ENCODE measurements at regions not wholly inside any gene's neighbourhood (a gene's known extent, or its start where the extent isn't known, plus 50 kb on each side); places are given as distances from the start of the nearest gene placed in this dataset.

GRCh38 chr20:10133532-10133931 lies 85.1 kb upstream of the SNAP25 start:
- Mint-ChIP-seq H3K9me3 (no peaks in the 10 kb centered on the region), H3K36me3 (ENCODE audit: low read depth) (no peaks in the 10 kb centered on the region), H3K4me1 (ENCODE audit: low read depth) (no peaks in the 10 kb centered on the region), H3K27me3 (ENCODE audit: low read depth) (peaks cover 5% of the 10 kb centered on the region), H3K4me3 (no peak overlapping the region), H3K27ac (no peak overlapping the region)
- CTCF ChIA-PET = no interaction called here
- intact Hi-C loops (cut with micrococcal nuclease) = no loop called here
- DNase-seq = no peak

- CTCF ChIA-PET = interaction anchor here (0.6 kb wide), 1 partner anchor 101 kb away, joined by 5 read pairs; no protein-coding TSS in a partner anchor
- H3K9me3 Mint-ChIP-seq = no peaks in the 10 kb centered on the region
- H3K36me3 Mint-ChIP-seq (ENCODE audit: low read depth) = no peaks in the 10 kb centered on the region
- H3K4me1 Mint-ChIP-seq (ENCODE audit: low read depth) = no peaks in the 10 kb centered on the region
- no peak overlapping the region for H3K27ac Mint-ChIP-seq
- H3K4me3 Mint-ChIP-seq = no peak overlapping the region
- DNase-seq = no peak
- intact Hi-C loops (cut with micrococcal nuclease) = no loop called here
- peaks cover 6% of the 10 kb centered on the region for H3K27me3 Mint-ChIP-seq (ENCODE audit: low read depth)
These were observed 84.5 kb upstream of the SNAP25 start for GRCh38 chr20:10134176-10134575.

GRCh38 chr20:10135438-10135837 lies 83.2 kb upstream of the SNAP25 start:
- intact Hi-C loops (cut with micrococcal nuclease) = no loop called here
- CTCF ChIA-PET = no interaction called here
- no peak overlapping the region for H3K27ac Mint-ChIP-seq
- H3K27me3 Mint-ChIP-seq (ENCODE audit: low read depth) = peaks cover 8% of the 10 kb centered on the region
- H3K4me1 Mint-ChIP-seq (ENCODE audit: low read depth) = no peaks in the 10 kb centered on the region
- no peak for DNase-seq
- H3K9me3 Mint-ChIP-seq = no peaks in the 10 kb centered on the region
- no peak overlapping the region for H3K4me3 Mint-ChIP-seq
- H3K36me3 Mint-ChIP-seq (ENCODE audit: low read depth) = no peaks in the 10 kb centered on the region

- DNase-seq = no peak
- H3K4me1 Mint-ChIP-seq (ENCODE audit: low read depth) = no peaks in the 10 kb centered on the region
- intact Hi-C loops (cut with micrococcal nuclease) = no loop called here
- CTCF ChIA-PET = no interaction called here
- H3K36me3 Mint-ChIP-seq (ENCODE audit: low read depth) = no peaks in the 10 kb centered on the region
- no peaks in the 10 kb centered on the region for H3K9me3 Mint-ChIP-seq
- H3K27me3 Mint-ChIP-seq (ENCODE audit: low read depth) = peaks cover 10% of the 10 kb centered on the region
- no peak overlapping the region for H3K27ac Mint-ChIP-seq
- H3K4me3 Mint-ChIP-seq = no peak overlapping the region
These were observed 81.6 kb upstream of the SNAP25 start for GRCh38 chr20:10137032-10137431.

- Mint-ChIP-seq H3K27me3 (ENCODE audit: low read depth) (peaks cover 12% of the 10 kb centered on the region), H3K36me3 (ENCODE audit: low read depth) (no peaks in the 10 kb centered on the region), H3K9me3 (no peaks in the 10 kb centered on the region), H3K27ac (no peak overlapping the region), H3K4me1 (ENCODE audit: low read depth) (no peaks in the 10 kb centered on the region), H3K4me3 (no peak overlapping the region)
- no peak for DNase-seq
- intact Hi-C loops (cut with micrococcal nuclease) = no loop called here
- CTCF ChIA-PET = no interaction called here
These were observed 81.1 kb upstream of the SNAP25 start for GRCh38 chr20:10137533-10137932.

- H3K4me1 Mint-ChIP-seq (ENCODE audit: low read depth) = no peaks in the 10 kb centered on the region
- no peak for DNase-seq
- peaks cover 9% of the 10 kb centered on the region for H3K27me3 Mint-ChIP-seq (ENCODE audit: low read depth)
- intact Hi-C loops (cut with micrococcal nuclease) = no loop called here
- H3K9me3 Mint-ChIP-seq = peaks cover 10% of the 10 kb centered on the region
- no peak overlapping the region for H3K27ac Mint-ChIP-seq
- CTCF ChIA-PET = interaction anchor here (1.5 kb wide), 1 partner anchor 19 kb away, joined by 3 read pairs; no protein-coding TSS in a partner anchor
- H3K36me3 Mint-ChIP-seq (ENCODE audit: low read depth) = no peaks in the 10 kb centered on the region
- no peak overlapping the region for H3K4me3 Mint-ChIP-seq
These were observed 61.1 kb upstream of the SNAP25 start for GRCh38 chr20:10157549-10157948.

- no peaks in the 10 kb centered on the region for H3K9me3 Mint-ChIP-seq
- CTCF ChIA-PET = interaction anchor here (0.5 to 0.6 kb wide), 2 partner anchors 385 to 1383 kb away, joined by 3 to 4 read pairs; no protein-coding TSS in a partner anchor
- no peaks in the 10 kb centered on the region for H3K4me1 Mint-ChIP-seq (ENCODE audit: low read depth)
- H3K27ac Mint-ChIP-seq = no peak overlapping the region
- intact Hi-C loops (cut with micrococcal nuclease) = no loop called here
- H3K4me3 Mint-ChIP-seq = no peak overlapping the region
- DNase-seq = no peak
- peaks cover 19% of the 10 kb centered on the region for H3K27me3 Mint-ChIP-seq (ENCODE audit: low read depth)
- no peaks in the 10 kb centered on the region for H3K36me3 Mint-ChIP-seq (ENCODE audit: low read depth)
These were observed 51.6 kb upstream of the SNAP25 start for GRCh38 chr20:10167040-10167439.

- intact Hi-C loops (cut with micrococcal nuclease) = no loop called here
- Mint-ChIP-seq H3K4me3 (no peak overlapping the region), H3K27ac (no peak overlapping the region), H3K9me3 (no peaks in the 10 kb centered on the region), H3K27me3 (ENCODE audit: low read depth) (peaks cover 22% of the 10 kb centered on the region), H3K4me1 (ENCODE audit: low read depth) (peaks cover 2% of the 10 kb centered on the region), H3K36me3 (ENCODE audit: low read depth) (no peaks in the 10 kb centered on the region)
- CTCF ChIA-PET = interaction anchor here (0.5 kb wide), 1 partner anchor 1382 kb away, joined by 3 read pairs; no protein-coding TSS in a partner anchor
- no peak for DNase-seq
These were observed 51.0 kb upstream of the SNAP25 start for GRCh38 chr20:10167594-10167993.

Measured in activated naive CD4-positive, alpha-beta T cell treated with anti-CD3 and anti-CD28 coated beads for 36 hours (primary cell).